AG09309 (cell line): ENCODE measurements at regions not wholly inside any gene's neighbourhood (a gene's known extent, or its start where the extent isn't known, plus 50 kb on each side); places are given as distances from the start of the nearest gene placed in this dataset.

Experiments used
- DNase-seq: peaks from one replicate; pipeline ENCODE4 v3.0.0-alpha.2; 2010; ENCODE audit warnings: low read depth
- H3K4me3 ChIP-seq: 2 replicates; pipeline ENCODE4 v1.5.1; 2011; ENCODE audit warnings: mild to moderate bottlenecking, low read depth, low read length, moderate library complexity; ENCODE audit not compliant: control insufficient read depth
- TF ChIP-seq, protein P1 (sequence below): IDR thresholded peaks from 2 replicates; pipeline ENCODE4 v1.5.1; 2011; ENCODE audit warnings: mild to moderate bottlenecking, low read depth, low read length, inconsistent platforms; ENCODE audit not compliant: insufficient read depth, control insufficient read depth; ENCODE audit errors: missing control alignments

DNA sequence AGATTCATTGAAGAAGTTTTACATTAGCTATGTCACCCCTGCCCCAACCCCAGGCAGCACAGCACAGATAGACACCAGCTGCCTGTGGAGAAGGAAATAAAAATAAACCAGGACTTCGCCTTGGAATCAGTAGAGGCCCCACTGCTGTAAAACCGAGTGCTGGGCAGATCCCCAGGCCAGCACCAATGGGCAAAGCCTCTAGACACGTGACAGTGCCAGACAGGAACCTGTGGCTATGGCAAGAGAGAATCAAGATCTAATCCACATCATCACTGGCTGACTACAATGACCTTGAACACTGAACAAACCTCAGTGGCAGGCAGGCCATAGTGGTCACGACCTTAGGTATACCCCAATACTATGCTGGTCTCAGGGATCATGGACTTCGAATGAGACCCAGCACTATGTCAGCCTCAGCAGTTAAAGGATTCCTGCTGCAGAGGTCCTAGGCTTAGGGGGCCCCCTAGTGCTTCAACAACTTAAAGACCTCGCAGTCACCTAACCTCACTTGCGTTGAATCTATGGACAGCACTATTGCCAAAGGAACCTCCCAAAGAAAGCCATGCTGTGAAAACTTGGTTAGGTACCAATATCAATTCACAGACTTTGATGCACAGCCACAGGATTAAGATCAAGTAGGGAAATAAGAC lies 2118.6 kb upstream of the C9orf72 start:
- no peak for DNase-seq
- TF ChIP-seq, protein P1, sequence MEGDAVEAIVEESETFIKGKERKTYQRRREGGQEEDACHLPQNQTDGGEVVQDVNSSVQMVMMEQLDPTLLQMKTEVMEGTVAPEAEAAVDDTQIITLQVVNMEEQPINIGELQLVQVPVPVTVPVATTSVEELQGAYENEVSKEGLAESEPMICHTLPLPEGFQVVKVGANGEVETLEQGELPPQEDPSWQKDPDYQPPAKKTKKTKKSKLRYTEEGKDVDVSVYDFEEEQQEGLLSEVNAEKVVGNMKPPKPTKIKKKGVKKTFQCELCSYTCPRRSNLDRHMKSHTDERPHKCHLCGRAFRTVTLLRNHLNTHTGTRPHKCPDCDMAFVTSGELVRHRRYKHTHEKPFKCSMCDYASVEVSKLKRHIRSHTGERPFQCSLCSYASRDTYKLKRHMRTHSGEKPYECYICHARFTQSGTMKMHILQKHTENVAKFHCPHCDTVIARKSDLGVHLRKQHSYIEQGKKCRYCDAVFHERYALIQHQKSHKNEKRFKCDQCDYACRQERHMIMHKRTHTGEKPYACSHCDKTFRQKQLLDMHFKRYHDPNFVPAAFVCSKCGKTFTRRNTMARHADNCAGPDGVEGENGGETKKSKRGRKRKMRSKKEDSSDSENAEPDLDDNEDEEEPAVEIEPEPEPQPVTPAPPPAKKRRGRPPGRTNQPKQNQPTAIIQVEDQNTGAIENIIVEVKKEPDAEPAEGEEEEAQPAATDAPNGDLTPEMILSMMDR = no peak
- H3K4me3 ChIP-seq = no peak overlapping the region

DNA sequence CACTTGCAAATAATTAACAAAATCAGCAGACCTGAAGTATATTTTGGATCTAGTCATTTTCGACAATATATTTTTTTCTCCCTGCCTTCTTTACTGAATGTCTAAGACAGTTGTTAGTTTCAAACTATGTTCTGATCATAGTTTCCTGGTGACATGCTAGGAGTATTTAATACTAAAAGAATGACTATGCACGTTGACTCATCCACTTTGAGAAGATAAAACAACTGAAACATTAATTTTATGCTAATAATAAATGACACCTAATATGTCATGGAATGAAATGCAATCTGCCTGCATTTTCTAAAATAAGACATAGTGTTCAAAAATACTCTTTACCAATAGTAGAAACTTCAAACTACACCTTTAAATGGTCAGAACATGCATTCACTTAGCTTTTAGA lies 2123.7 kb upstream of the C9orf72 start:
- TF ChIP-seq, protein P1 = no peak
- no peak for DNase-seq

DNA sequence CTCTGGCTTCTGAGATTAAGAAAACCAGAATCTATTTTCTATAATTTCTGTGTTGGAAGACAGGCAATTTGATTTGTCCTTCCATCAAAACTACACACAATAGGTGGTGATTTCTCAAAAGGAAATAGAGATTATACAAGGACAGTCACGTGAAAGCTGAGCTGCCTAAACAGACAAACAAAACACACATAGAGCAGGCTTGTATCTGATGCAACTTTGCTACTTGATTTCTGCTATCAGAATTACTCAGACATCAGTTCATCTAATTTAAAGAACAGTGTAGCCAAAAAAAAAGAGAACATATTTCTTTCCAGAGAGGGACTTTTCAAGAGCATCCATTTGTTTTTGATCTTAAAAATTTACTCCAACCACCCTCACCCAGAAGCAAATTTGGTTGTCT lies 2128.3 kb upstream of the C9orf72 start:
- no peak for DNase-seq
- TF ChIP-seq, protein P1 = no peak
- no peak overlapping the region for H3K4me3 ChIP-seq

More for the DNA sequence above, 2123.7 kb upstream of the C9orf72 start:
- no peak overlapping the region for H3K4me3 ChIP-seq

DNA sequence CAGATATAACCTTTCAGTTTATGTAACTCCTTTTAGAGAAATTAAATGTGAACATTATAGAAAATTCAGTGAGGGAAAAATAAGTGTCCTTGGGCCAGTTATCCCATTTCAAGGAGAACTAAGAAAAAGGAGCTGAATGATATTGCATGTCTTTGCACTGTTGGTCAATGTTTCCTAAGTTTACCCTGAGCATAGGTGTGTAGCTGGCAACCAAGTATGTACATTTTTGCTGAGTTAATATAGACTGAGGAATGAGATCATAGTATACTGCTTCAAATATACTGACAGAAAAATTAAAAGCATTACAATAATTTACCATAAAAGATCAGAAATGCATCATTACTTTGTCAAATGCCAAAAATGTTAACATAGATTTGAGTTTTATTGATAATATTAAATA lies 2128.7 kb upstream of the C9orf72 start:
- DNase-seq = no peak
- TF ChIP-seq, protein P1 = no peak
- H3K4me3 ChIP-seq = no peak overlapping the region

DNA sequence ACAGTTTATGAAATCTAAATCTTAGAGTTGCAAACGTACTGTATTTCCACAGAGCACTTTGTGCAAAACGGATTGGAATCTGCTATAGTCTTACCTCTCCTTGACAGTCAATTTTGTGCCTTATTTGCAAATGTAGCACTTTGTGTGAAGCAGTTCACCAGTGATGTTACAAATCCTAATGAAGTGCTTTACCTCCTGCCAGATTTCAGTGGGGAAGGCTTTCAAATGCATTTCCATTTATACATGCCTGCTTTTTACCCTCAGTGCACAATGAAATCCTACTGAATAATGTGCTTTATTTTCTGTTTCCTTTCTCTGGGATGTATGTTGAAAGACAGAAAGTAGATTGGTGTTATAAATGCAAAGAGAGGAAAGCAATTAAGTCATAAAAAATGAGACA lies 2141.6 kb upstream of the C9orf72 start:
- H3K4me3 ChIP-seq = no peak overlapping the region
- TF ChIP-seq, protein P1 = no peak
- DNase-seq = no peak

DNA sequence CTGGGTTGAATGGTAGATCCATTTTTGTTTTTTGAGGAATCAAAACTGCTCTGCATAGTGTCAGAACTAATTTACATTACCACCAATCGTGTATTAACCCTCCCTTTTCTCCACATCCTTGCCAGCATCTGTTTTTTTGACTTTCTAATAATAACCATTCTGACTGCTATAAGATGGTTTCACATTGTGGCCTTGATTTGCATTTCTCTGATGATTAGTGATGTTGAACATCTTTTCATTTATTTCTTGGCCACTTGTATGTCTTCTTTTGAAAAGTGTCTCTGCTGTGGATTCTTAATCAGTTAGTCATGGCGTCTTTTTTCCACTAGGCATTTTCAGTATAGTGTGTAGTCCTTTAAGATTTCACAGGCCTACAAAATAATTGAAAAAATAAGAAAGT lies 2144.3 kb upstream of the C9orf72 start:
- no peak overlapping the region for H3K4me3 ChIP-seq
- DNase-seq = no peak
- TF ChIP-seq, protein P1 = no peak
